ENCODE measurements at regions not wholly inside any gene's neighbourhood (a gene's known extent, or its start where the extent isn't known, plus 50 kb on each side); places are given as distances from the start of the nearest gene placed in this dataset.

- TF ChIP-seq CTCF (IDR thresholded peaks at IDR 0.05) = no peak
- no peaks in the 10 kb centered on the region for H3K27me3 ChIP-seq (ENCODE audit: insufficient read depth in 3 of 3, low read length in 2 of 3)
- H3K36me3 ChIP-seq (ENCODE audit: insufficient read depth in 1 of 2, low read depth in 1 of 2) = no peaks in the 10 kb centered on the region
- H3K4me1 ChIP-seq = no peaks in the 10 kb centered on the region
- intact Hi-C loops (cut with DNase I) = no loop called here
- DNase-seq = no peak
- H3K4me3 ChIP-seq = no peak overlapping the region
- ATAC-seq = no peak
- no peak overlapping the region for H3K27ac ChIP-seq
- H3K9me3 ChIP-seq = no peaks in the 10 kb centered on the region
These were observed 184.1 kb upstream of the SHISA6 start for GRCh38 chr17:11056926-11057325.

GRCh38 chr17:11053846-11054245 is 187.2 kb upstream of the SHISA6 start:
- Histone ChIP-seq H3K4me1 (no peaks in the 10 kb centered on the region), H3K36me3 (ENCODE audit: insufficient read depth in 1 of 2, low read depth in 1 of 2) (no peaks in the 10 kb centered on the region), H3K27me3 (ENCODE audit: insufficient read depth in 3 of 3, low read length in 2 of 3) (no peaks in the 10 kb centered on the region), H3K9me3 (no peaks in the 10 kb centered on the region), H3K27ac (no peak overlapping the region), H3K4me3 (no peak overlapping the region)
- 33 to 60% (median 50%) methylated on average over 3 of the region's 3 CpGs for WGBS, 3 donors
- ATAC-seq (no peak), DNase-seq (no peak)
- no peak for TF ChIP-seq CTCF (IDR thresholded peaks at IDR 0.05)
- intact Hi-C loops (cut with DNase I) = no loop called here

- Histone ChIP-seq H3K4me3 (no peak overlapping the region), H3K36me3 (ENCODE audit: insufficient read depth in 1 of 2, low read depth in 1 of 2) (no peaks in the 10 kb centered on the region), H3K9me3 (no peaks in the 10 kb centered on the region), H3K27ac (no peak overlapping the region), H3K27me3 (ENCODE audit: insufficient read depth in 3 of 3, low read length in 2 of 3) (no peaks in the 10 kb centered on the region), H3K4me1 (no peaks in the 10 kb centered on the region)
- ATAC-seq (no peak), DNase-seq (no peak)
- intact Hi-C loops (cut with DNase I) = no loop called here
- no peak for TF ChIP-seq CTCF (IDR thresholded peaks at IDR 0.05)
- 61 to 70% (median 65%) methylated on average over 2 of the region's 2 CpGs for WGBS, 3 donors
These were observed 191.5 kb upstream of the SHISA6 start for GRCh38 chr17:11049539-11049938.

GRCh38 chr17:11047228-11047627 is 193.8 kb upstream of the SHISA6 start:
- H3K9me3 ChIP-seq = no peaks in the 10 kb centered on the region
- no peak overlapping the region for H3K4me3 ChIP-seq
- H3K4me1 ChIP-seq = no peaks in the 10 kb centered on the region
- no peak for DNase-seq
- no peaks in the 10 kb centered on the region for H3K36me3 ChIP-seq (ENCODE audit: insufficient read depth in 1 of 2, low read depth in 1 of 2)
- ATAC-seq = no peak
- intact Hi-C loops (cut with DNase I) = no loop called here
- 71 to 87% (median 83%) methylated on average over 2 of the region's 2 CpGs for whole genome bisulfite sequencing, 3 donors
- H3K27ac ChIP-seq = no peak overlapping the region
- no peak for TF ChIP-seq CTCF (IDR thresholded peaks at IDR 0.05)
- no peaks in the 10 kb centered on the region for H3K27me3 ChIP-seq (ENCODE audit: insufficient read depth in 3 of 3, low read length in 2 of 3)

- no peak for DNase-seq
- Histone ChIP-seq H3K4me3 (no peak overlapping the region), H3K4me1 (no peaks in the 10 kb centered on the region), H3K9me3 (no peaks in the 10 kb centered on the region), H3K27me3 (ENCODE audit: insufficient read depth in 3 of 3, low read length in 2 of 3) (no peaks in the 10 kb centered on the region), H3K27ac (no peak overlapping the region), H3K36me3 (ENCODE audit: insufficient read depth in 1 of 2, low read depth in 1 of 2) (no peaks in the 10 kb centered on the region)
- no peak for ATAC-seq
- 71 to 80% (median 75%) methylated on average over 1 of the region's 1 CpG for WGBS, 3 donors
- intact Hi-C loops (cut with DNase I) = no loop called here
- TF ChIP-seq CTCF (IDR thresholded peaks at IDR 0.05) = no peak
These were observed 201.5 kb upstream of the PIRT start for GRCh38 chr17:11039342-11039741.
